Hepatocyte (in vitro differentiated cells): ENCODE measurements at regions not wholly inside any gene's neighbourhood (a gene's known extent, or its start where the extent isn't known, plus 50 kb on each side); places are given as distances from the start of the nearest gene placed in this dataset.

Experiments used
- DNase-seq: peaks from one replicate; pipeline ENCODE4 v3.0.0-alpha.2; 2016; ENCODE audit warnings: low spot score
- H2AFZ ChIP-seq: fragments of 200-600 bp; sonication (generic); 2 replicates; pipeline ENCODE4 v1.6.0; 2016; ENCODE audit warnings: antibody characterized with exemption, mild to moderate bottlenecking
- H3K27ac ChIP-seq: fragments of 200-600 bp; sonication (generic); 2 replicates; pipeline ENCODE4 v1.5.1; 2016; ENCODE audit warnings: mild to moderate bottlenecking
- H3K27me3 ChIP-seq: fragments of 200-600 bp; sonication (generic); 2 replicates; pipeline ENCODE4 v1.6.1; 2016
- H3K36me3 ChIP-seq: fragments of 200-600 bp; sonication (generic); replicated peaks from 2 replicates; pipeline ENCODE4 v1.5.1; 2016; ENCODE audit warnings: low read depth; ENCODE audit not compliant: insufficient read depth
- H3K4me1 ChIP-seq: fragments of 200-600 bp; sonication (generic); 2 replicates; pipeline ENCODE4 v1.5.1; 2016; ENCODE audit warnings: mild to moderate bottlenecking, moderate library complexity; ENCODE audit not compliant: insufficient read depth
- H3K4me2 ChIP-seq: fragments of 200-600 bp; sonication (generic); 2 replicates; pipeline ENCODE4 v1.6.0; 2016
- H3K4me3 ChIP-seq: fragments of 200-600 bp; sonication (generic); 2 replicates; pipeline ENCODE4 v1.5.1; 2016; ENCODE audit warnings: mild to moderate bottlenecking
- H3K79me2 ChIP-seq: fragments of 200-600 bp; sonication (generic); 2 replicates; pipeline ENCODE4 v1.6.0; 2017; ENCODE audit warnings: mild to moderate bottlenecking
- H3K9me2 ChIP-seq: fragments of 200-600 bp; sonication (generic); replicated peaks from 2 replicates; pipeline ENCODE4 v1.6.0; 2017; ENCODE audit warnings: mild to moderate bottlenecking; ENCODE audit not compliant: insufficient read depth
- H3K9me3 ChIP-seq: fragments of 200-600 bp; sonication (generic); 2 replicates; pipeline ENCODE4 v1.5.1; 2016; ENCODE audit warnings: low read depth, mild to moderate bottlenecking
- H4K20me1 ChIP-seq: fragments of 200-600 bp; sonication (generic); 2 replicates; pipeline ENCODE4 v1.6.0; 2016; ENCODE audit warnings: mild to moderate bottlenecking; ENCODE audit not compliant: insufficient read depth, poor library complexity, severe bottlenecking
- CTCF ChIP-seq: fragments of 200-600 bp; sonication (generic); IDR thresholded peaks from 2 replicates; pipeline ENCODE4 v1.5.1; 2016; ENCODE audit warnings: antibody characterized with exemption, mild to moderate bottlenecking; ENCODE audit not compliant: poor library complexity
- EZH2 ChIP-seq: fragments of 200-600 bp; sonication (generic); IDR thresholded peaks from 2 replicates; pipeline ENCODE4 v1.6.1; 2016; ENCODE audit warnings: antibody characterized with exemption, mild to moderate bottlenecking, borderline replicate concordance
- EZH2phosphoT487 ChIP-seq: fragments of 200-600 bp; sonication (generic); IDR thresholded peaks from one replicate; pipeline ENCODE4 v1.6.1; 2018; ENCODE audit warnings: antibody characterized with exemption, mild to moderate bottlenecking, low read depth, moderate library complexity; ENCODE audit not compliant: unreplicated experiment, severe bottlenecking
- WGBS: methylation state at CpG from one replicate; pipeline ENCODE4 v1.1.6; 2016; ENCODE audit warnings: low lambda C conversion rate; ENCODE audit errors: missing lambda C conversion rate; 5-methylcytosine and 5-hydroxymethylcytosine counted together

- Histone ChIP-seq H3K27ac (no peak overlapping the region), H3K9me2 (no peaks in the 10 kb centered on the region), H3K36me3 (no peaks in the 10 kb centered on the region), H3K27me3 (no peaks in the 10 kb centered on the region), H3K9me3 (no peaks in the 10 kb centered on the region), H3K4me3 (no peak overlapping the region), H3K4me2 (no peak overlapping the region), H3K4me1 (no peaks in the 10 kb centered on the region), H3K79me2 (no peaks in the 10 kb centered on the region), H2AFZ (no peak overlapping the region), H4K20me1 (no peaks in the 10 kb centered on the region)
- no peak for DNase-seq
- TF ChIP-seq EZH2: no peak
- TF ChIP-seq CTCF: no peak
- no peak for TF ChIP-seq EZH2phosphoT487
Measured at GRCh38 chr3:157763644-157764043, 260.4 kb upstream of the VEPH1 start.

GRCh38 chr3:157759311-157759710 is 256.1 kb upstream of the VEPH1 start:
- Histone ChIP-seq H3K4me3 (no peak overlapping the region), H3K27ac (no peak overlapping the region), H3K4me2 (no peak overlapping the region), H4K20me1 (no peaks in the 10 kb centered on the region), H2AFZ (no peak overlapping the region), H3K9me2 (no peaks in the 10 kb centered on the region), H3K79me2 (no peaks in the 10 kb centered on the region), H3K4me1 (peaks cover 2% of the 10 kb centered on the region), H3K36me3 (no peaks in the 10 kb centered on the region), H3K9me3 (no peaks in the 10 kb centered on the region), H3K27me3 (no peaks in the 10 kb centered on the region)
- DNase-seq: no peak
- TF ChIP-seq CTCF (no peak), EZH2phosphoT487 (no peak), EZH2 (no peak)
- 43% methylated on average over 4 of the region's 4 CpGs for WGBS

- no peak overlapping the region for H3K4me2 ChIP-seq
- no peaks in the 10 kb centered on the region for H3K36me3 ChIP-seq
- TF ChIP-seq EZH2phosphoT487 (no peak), CTCF (peak; percentile 9)
- DNase-seq: no peak
- no peaks in the 10 kb centered on the region for H3K9me3 ChIP-seq
- no peaks in the 10 kb centered on the region for H3K79me2 ChIP-seq
- H3K4me1 ChIP-seq: peaks cover 5% of the 10 kb centered on the region
- H3K27me3 ChIP-seq: no peaks in the 10 kb centered on the region
- no peaks in the 10 kb centered on the region for H4K20me1 ChIP-seq
- no peak overlapping the region for H2AFZ ChIP-seq
- H3K9me2 ChIP-seq: no peaks in the 10 kb centered on the region
- H3K27ac ChIP-seq: no peak overlapping the region
- WGBS: 75% methylated on average over 5 of the region's 5 CpGs
- H3K4me3 ChIP-seq: no peak overlapping the region
Measured at GRCh38 chr3:157755233-157755632, 252.0 kb upstream of the VEPH1 start.

GRCh38 chr3:157754451-157754850 is 251.2 kb upstream of the VEPH1 start:
- TF ChIP-seq CTCF (no peak), EZH2 (no peak), EZH2phosphoT487 (no peak)
- no peak overlapping the region for H3K4me2 ChIP-seq
- no peaks in the 10 kb centered on the region for H3K79me2 ChIP-seq
- no peak overlapping the region for H2AFZ ChIP-seq
- no peaks in the 10 kb centered on the region for H3K9me3 ChIP-seq
- H3K4me1 ChIP-seq: peaks cover 5% of the 10 kb centered on the region
- H4K20me1 ChIP-seq: no peaks in the 10 kb centered on the region
- H3K36me3 ChIP-seq: no peaks in the 10 kb centered on the region
- H3K4me3 ChIP-seq: no peak overlapping the region
- no peak for DNase-seq
- H3K9me2 ChIP-seq: no peaks in the 10 kb centered on the region
- H3K27me3 ChIP-seq: no peaks in the 10 kb centered on the region
- 54% methylated on average over 3 of the region's 3 CpGs for WGBS
- H3K27ac ChIP-seq: no peak overlapping the region
